Right lobe of liver (tissue), 4 donors: ENCODE measurements at regions not wholly inside any gene's neighbourhood (a gene's known extent, or its start where the extent isn't known, plus 50 kb on each side); places are given as distances from the start of the nearest gene placed in this dataset.

Experiments
- POLR2A ChIP-seq: fragments of 450-650 bp; IDR thresholded peaks from one replicate; pipeline ENCODE4 v1.6.1; 2017; ENCODE audit warnings: antibody characterized with exemption, mild to moderate bottlenecking
- TF ChIP-seq, protein P1 (sequence below), 4 donors: fragments of 200-600 bp in 3 of 4; fragments of 450-650 bp in 1 of 4; IDR thresholded peaks; one replicate each; pipeline versions ENCODE4 v1.5.1 to v1.8.0; 2016 to 2022; ENCODE audit warnings: antibody characterized with exemption in 4 of 4, mild to moderate bottlenecking in 2 of 4
- donor health status: DM: no; HTN: no; CAD: no.
- donor health status: DM: no; HTN: no; CAD: no.
- donor health status: DM: no; HTN: yes; CAD: no.

DNA sequence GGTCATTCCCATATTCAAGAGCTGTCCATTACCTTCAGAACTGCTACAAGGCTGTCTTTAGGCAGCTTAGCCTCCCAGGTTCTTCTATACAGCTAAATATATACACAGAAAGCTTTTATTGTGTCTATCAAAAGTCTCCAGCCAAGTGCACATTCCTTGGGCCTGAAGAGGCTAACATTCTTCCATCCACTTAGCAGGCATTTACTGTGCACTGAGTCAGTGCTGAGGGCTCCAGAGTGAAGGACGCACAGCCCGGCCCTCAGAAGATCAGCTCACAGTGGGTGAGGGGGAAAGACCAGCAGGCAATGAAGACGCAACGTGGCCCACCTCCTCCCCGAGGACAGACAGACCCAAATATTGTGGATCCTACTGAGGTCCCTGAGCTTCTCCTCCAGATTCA lies 569.9 kb downstream of the CDH26 start:
- TF ChIP-seq, protein P1, sequence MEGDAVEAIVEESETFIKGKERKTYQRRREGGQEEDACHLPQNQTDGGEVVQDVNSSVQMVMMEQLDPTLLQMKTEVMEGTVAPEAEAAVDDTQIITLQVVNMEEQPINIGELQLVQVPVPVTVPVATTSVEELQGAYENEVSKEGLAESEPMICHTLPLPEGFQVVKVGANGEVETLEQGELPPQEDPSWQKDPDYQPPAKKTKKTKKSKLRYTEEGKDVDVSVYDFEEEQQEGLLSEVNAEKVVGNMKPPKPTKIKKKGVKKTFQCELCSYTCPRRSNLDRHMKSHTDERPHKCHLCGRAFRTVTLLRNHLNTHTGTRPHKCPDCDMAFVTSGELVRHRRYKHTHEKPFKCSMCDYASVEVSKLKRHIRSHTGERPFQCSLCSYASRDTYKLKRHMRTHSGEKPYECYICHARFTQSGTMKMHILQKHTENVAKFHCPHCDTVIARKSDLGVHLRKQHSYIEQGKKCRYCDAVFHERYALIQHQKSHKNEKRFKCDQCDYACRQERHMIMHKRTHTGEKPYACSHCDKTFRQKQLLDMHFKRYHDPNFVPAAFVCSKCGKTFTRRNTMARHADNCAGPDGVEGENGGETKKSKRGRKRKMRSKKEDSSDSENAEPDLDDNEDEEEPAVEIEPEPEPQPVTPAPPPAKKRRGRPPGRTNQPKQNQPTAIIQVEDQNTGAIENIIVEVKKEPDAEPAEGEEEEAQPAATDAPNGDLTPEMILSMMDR (IDR thresholded peaks at IDR 0.05) = no peak
- no peak for TF ChIP-seq POLR2A
